ENCODE measurements at regions not wholly inside any gene's neighbourhood (a gene's known extent, or its start where the extent isn't known, plus 50 kb on each side); places are given as distances from the start of the nearest gene placed in this dataset.

DNA sequence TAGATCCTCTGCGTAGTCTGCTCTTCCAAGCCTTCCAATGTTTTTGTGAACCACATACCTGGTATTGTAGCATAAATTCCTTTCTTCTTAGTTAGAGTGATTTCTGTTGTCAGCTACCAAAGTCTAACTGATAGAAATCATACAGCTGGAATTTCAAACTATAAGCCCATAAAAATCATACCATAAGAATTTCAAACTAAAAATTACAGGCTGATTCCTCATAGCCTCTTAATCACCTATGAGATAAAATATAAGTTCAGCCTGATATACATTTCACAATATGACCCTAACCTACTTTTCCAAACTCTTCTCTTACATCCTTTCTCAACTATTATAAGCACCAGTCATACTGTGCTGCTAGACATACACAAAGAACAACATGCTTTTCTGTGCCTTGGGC, 64.8 kb downstream of the PTHLH start:
- no peak for DNase-seq

DNA sequence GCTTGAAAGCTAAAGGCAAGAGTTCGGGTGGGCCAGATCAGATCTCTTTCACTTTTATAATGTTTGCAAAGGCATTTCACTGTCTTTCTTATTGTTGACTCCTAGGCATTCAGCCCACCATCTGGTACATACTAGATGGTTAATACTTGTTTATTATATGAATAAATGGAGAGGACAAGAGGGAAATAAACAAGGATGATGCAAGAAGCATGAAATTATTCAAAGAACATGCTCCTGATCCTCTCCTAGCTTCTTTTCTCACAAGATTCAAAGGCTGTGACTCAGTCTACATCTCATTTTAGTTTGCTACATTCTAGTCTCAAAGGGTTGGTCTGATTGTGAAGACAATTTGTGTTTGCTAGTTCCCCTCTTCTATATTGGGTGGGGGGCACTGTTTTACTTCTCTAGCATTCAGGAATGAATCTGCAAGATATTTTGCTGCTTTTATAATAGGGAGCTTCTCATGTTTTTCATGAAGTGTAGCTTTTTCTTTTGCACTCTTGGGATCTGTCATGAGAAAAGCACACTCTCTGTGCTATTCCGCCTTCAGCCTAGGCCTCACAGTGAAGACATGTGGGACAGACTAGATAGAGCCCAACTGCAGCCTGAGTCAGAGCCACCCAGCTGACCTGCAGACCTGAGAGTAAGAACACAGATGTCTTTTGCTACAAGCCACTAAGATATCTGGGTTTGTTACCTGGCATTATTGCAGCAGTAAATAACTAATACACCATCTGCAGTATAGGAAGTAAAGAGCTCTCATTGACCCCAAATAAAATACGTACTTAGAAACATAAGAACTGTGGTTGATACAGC, 65.7 kb downstream of the PTHLH start:
- DNase-seq = no peak

DNA sequence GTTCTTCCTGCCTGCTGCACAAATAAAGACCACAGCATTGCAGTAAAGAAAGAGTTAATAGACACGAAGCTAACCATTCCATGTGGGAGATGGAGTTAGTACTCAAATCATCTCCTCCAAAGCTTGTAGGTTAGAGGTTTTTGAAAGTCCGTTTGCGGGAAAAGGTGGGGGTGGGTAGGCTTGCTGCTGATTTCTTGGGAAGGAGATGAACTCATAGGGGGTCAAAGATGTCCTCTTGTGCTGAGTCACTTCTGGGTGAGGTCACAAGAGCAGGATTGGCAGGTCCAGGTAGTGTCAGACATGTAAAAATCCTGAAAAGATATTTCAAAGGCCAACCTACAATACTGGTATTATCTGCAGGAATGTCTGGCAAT, 66.4 kb downstream of the PTHLH start:
- DNase-seq = no peak

DNA sequence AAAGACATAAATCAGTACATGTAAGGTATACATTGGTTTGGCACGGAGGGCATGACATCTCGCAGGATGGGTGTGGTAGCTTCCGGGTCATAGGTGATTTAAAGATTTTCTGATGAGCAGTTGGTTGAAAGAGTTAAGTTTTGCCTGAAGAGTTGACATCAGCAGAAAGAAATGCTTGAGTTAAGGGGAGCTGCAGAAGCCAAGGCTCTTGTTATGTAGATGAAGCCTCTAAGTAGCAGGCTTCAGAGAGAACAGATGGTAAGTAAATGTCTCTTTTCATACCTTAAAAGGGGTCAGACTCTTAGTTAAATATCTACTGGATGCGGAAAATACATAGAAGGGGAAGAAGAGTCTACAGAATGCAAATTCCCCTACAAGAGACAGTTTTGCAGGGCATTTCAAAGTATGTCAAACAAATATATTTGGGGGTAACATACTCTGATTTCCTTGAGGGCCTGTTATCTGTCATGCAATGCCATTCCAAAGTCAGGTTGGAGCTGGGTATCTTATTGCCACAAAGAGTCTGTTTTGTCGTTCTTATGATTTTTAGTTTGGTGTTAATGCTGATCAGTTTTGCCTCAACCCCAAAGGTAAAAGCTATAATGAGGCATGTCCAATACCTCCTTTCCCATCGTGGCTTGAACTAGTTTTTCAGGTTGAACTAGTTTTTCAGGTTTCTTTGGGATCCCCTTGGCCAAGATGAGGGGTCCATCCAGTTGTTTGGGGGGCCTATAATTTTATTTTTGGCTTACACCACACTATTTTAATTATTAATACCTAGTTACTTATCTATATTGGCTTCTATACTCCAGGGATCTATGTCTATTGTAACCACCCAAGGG, 67.0 kb downstream of the PTHLH start:
- no peak for DNase-seq

DNA sequence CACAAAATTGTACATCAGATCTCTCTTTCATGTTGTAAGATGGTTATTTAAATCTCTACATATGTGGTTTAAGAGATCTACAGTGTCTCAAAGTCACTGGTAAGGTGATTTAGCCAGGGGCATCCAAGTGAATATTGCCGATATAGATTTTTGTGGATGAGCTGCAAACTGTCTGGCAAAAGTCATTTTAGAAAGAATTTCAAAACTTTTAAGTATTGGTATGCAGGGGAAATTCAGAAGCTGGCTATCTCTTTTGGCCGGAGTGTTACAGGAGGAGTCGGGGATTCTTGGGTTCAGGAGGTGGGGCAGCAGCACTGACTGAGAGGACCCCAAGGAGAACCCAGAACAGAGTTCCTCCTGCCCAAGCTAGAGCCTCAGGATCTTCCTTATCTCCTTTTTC, 69.9 kb downstream of the PTHLH start:
- no peak for DNase-seq

DNA sequence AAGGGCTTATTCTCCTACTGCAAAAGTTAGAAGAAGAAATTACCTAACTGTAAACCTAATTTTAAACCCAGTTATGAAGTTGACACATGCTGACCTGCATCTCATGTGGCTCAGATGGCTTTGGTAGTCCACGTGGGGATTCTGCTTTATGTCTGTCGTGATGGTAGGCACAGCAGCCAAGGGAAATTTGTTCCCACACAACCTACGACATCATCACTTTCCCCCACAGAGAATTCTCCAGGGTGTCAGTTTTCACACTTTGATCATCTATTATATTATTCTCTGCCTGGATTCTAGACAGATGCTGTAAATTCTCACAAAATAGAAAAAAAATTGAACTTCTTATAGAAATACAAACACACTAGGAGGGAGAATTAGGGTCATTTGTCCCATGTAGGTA, 70.6 kb downstream of the PTHLH start:
- DNase-seq = no peak

GRCh38 chr12:27900920-27901879, 71.3 kb downstream of the PTHLH start:
- DNase-seq = no peak

DNA sequence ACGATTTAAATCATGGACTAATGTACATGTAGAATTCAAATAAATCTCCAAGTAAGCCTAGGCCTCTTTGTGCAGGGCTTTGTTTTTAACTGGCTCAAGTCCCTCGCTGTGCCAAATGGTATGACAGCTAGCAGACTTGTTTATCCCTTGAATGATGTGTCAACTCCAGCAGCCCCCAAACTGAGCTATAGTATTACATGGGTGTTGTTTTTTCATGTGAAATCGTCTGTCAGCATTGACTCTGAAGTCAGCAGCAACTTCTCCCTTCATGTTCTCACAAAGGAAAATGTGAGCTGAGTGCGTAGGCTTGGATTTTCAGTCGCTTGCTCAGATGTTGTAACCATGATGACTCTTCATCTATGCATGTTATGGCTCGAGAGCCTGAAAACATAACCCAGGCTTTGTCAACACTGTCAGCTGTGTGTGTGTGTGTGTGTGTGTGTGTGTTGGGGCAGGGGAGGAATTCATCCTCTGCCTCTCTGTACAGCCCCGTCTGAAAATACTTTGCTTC, 73.3 kb downstream of the PTHLH start:
- no peak for DNase-seq

DNA sequence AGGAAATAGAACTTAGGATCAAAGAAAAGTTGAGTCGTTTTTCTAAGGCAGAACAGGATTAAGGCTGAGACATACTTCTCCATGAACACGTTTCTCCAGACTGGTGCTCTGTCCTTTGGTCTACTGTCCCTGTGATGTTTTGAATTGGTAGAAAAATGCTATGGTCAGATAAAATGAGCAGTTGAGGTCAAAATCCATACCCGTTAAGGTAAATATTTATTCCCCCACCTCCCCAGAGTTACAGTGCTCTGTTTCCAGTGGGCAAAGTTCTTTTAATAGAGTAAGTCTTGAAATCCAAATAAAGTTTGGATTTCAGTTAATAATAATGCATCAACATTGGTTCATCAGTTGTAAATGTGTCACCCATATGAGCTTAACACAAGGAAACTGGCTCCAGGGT, 74.5 kb downstream of the PTHLH start:
- no peak for DNase-seq

DNA sequence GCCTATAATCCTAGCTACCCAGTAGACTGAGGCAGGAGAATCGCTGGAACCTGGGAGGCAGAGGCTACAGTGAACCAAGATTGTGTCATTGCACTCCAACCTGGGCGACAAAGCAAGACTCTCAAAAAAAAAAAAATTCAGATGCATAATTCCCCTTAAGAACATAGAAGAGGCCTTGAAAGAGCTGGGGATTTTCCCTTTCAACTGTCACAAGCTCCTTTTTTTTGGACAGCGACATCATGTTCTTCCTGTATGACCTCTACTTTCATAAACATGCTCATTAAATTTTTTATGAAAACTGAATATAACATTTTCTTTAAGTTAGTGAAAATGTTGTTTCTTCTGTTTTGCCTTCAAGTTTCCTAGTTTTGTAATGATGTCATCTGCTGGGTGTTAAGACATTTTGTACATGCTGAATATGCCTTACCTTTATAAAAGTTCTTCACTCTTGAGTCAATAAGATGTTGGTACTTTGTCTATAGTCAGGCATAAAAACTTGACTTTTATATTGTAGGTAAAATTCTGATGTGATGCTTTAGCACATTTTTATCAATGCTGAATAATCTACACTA, 76.0 kb downstream of the PTHLH start:
- no peak for DNase-seq

- DNase-seq = no peak
Observed at GRCh38 chr12:27894309-27894708, 78.2 kb downstream of the PTHLH start.

DNA sequence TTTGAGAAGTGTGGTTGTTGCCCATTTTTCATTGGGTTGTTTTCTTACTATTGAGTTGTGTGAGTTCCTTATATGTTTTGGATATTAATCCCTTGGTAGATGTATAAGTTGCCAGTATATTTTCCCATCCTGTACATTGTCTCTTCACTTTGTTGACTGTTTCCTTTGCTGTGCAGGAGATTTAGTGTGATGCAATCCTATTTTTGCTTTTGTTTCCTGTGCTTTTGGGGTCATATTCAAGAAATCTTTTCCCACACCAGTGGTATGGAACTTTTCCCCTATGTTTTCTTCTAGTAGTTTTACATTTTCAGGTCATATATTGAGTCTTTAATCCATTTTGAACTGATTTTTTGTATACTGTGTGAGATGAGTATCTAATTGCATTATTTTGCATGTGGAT, 92.8 kb downstream of the PTHLH start:
- no peak for DNase-seq

- DNase-seq = no peak
Observed at GRCh38 chr12:27875677-27876076, 95.6 kb upstream of the MANSC4 start.

GRCh38 chr12:27873010-27873409, 93.0 kb upstream of the MANSC4 start:
- no peak for DNase-seq

DNA sequence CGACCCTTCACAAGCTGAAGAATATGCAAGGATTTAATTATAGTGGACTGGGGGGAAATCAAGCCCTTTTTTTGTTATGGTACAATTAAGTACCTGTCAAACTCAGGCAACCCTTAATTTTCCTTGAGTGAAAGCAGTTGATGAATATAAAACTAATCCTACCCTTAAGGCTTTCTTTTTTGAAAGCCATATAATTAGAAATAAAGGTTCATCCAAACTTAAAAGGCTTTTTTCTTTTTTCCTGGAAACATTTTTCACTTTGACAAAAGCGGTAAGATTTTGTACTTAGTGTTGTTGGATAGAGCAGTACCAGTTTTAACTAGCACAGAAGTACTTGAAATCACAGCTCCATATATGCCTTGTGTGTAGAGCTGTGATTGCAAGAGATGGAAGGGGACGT, 91.9 kb upstream of the MANSC4 start:
- no peak for DNase-seq

DNA sequence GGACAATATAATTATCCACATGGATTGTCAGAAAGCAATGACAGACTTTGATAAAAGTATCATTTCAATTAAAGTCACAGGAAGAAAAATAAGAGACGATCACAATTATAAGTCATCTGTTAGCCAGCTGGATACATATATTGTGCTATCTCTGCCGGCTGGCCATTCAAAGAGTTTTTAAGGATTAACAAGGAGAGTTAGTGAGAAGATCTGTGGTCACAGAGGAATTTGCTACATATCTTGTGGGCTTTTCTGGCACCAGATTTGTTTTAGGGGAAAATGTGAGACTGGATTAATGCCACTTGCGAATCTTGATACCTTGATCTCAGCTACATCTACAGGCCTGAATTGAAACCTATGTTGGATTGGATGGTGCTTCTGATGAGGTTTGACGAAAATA, 90.9 kb upstream of the MANSC4 start:
- DNase-seq = no peak

GRCh38 chr12:27869567-27869966, 89.5 kb upstream of the MANSC4 start:
- peak; percentile 38 for DNase-seq

GRCh38 chr12:27868139-27868538, 88.1 kb upstream of the MANSC4 start:
- peak; percentile 40 for DNase-seq

- DNase-seq = no peak
Observed at GRCh38 chr12:27866373-27867101, 86.5 kb upstream of the MANSC4 start.

DNA sequence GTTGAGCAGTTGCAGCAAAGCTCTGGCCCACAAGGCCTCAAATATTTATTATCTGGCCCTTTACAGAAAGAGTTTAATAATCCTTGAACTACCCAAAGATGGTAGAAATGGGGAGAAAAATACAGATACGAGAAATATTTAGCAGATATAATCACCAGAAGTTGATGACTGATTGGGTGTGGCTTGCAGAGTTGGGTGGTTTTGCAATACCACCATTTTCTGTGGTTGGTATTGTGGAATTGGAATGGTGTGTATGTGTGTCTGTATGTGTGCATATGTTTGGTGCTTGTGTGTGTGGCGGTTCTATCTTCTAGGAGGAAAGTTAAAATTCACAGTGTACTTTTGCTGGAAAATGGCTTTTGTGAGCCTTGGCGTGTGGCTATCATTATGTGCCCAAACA, 85.4 kb upstream of the MANSC4 start:
- no peak for DNase-seq

DNA sequence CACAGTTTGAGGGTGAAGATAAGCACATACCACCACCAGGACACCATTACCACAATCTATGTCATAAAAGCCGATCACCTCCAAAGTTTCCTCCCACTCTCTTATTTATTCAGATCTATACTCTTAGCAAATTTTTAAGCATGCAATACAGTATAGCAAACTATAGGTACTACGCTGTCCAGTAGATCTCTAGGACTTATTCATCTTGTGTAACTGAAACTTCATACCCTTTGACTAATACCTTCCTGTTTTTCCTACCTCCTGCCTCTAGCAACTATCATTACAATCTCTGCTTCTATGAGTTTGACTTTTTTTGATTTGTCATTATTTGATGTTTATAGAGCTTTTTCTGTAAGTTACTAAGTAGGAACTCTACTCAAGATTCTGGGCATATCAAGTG, 84.5 kb upstream of the MANSC4 start:
- no peak for DNase-seq

- no peak for DNase-seq
Observed at GRCh38 chr12:27863839-27864238, 83.8 kb upstream of the MANSC4 start.
